NCI-H1694 treated with DMSO at 0.1 percent for 48 hours (cell line): ENCODE measurements at regions not wholly inside any gene's neighbourhood (a gene's known extent, or its start where the extent isn't known, plus 50 kb on each side); places are given as distances from the start of the nearest gene placed in this dataset.

Experiments
- DNase-seq: peaks from one replicate; lab custom pipeline; 2025; lab: John Stamatoyannopoulos, UW

- no peak for DNase-seq
Measured at GRCh38 chr9:38286357-38286756, 106.1 kb upstream of the ALDH1B1 start.

- no peak for DNase-seq
Measured at GRCh38 chr9:38285236-38285635, 107.3 kb upstream of the ALDH1B1 start.

- peak; percentile 89 for DNase-seq
Measured at GRCh38 chr9:38284588-38285051, 107.9 kb upstream of the ALDH1B1 start.

GRCh38 chr9:38284039-38284575, 108.4 kb upstream of the ALDH1B1 start:
- no peak for DNase-seq

- no peak for DNase-seq
Measured at GRCh38 chr9:38282756-38283155, 109.7 kb upstream of the ALDH1B1 start.

GRCh38 chr9:38281917-38282316, 110.6 kb upstream of the ALDH1B1 start:
- no peak for DNase-seq

- DNase-seq = no peak
Measured at GRCh38 chr9:38281196-38281595, 111.3 kb upstream of the ALDH1B1 start.

GRCh38 chr9:38280251-38280800, 112.2 kb upstream of the ALDH1B1 start:
- DNase-seq = no peak

GRCh38 chr9:38278931-38279679, 113.4 kb upstream of the ALDH1B1 start:
- no peak for DNase-seq

- no peak for DNase-seq
Measured at GRCh38 chr9:38278457-38278856, 114.0 kb upstream of the ALDH1B1 start.

- DNase-seq = no peak
Measured at GRCh38 chr9:38277601-38278200, 114.8 kb upstream of the ALDH1B1 start.

- DNase-seq = no peak
Measured at GRCh38 chr9:38276771-38277439, 115.6 kb upstream of the ALDH1B1 start.

GRCh38 chr9:38274800-38275199, 117.7 kb upstream of the ALDH1B1 start:
- no peak for DNase-seq

- no peak for DNase-seq
Measured at GRCh38 chr9:38272710-38273109, 119.8 kb upstream of the ALDH1B1 start.

- DNase-seq = no peak
Measured at GRCh38 chr9:38271666-38272241, 120.7 kb upstream of the ALDH1B1 start.

- DNase-seq = no peak
Measured at GRCh38 chr9:38269775-38270174, 122.7 kb upstream of the ALDH1B1 start.

- DNase-seq = peak; percentile 15
Measured at GRCh38 chr9:38263532-38263931, 129.0 kb upstream of the ALDH1B1 start.

GRCh38 chr9:38259519-38260218, 132.8 kb upstream of the ALDH1B1 start:
- DNase-seq = no peak

GRCh38 chr9:38259056-38259455, 133.4 kb upstream of the ALDH1B1 start:
- DNase-seq = no peak

GRCh38 chr9:38257626-38258215, 134.8 kb upstream of the ALDH1B1 start:
- DNase-seq = no peak

GRCh38 chr9:38256461-38256860, 136.0 kb upstream of the ALDH1B1 start:
- no peak for DNase-seq
